ENCODE measurements at regions not wholly inside any gene's neighbourhood (a gene's known extent, or its start where the extent isn't known, plus 50 kb on each side); places are given as distances from the start of the nearest gene placed in this dataset.

GRCh38 chr3:71854096-71854495 is 69.1 kb upstream of the PROK2 start:
- no peak for DNase-seq (ENCODE audit: low read depth)
- no peak overlapping the region for H3K4me3 ChIP-seq (ENCODE audit: low read depth, low read length)
- no peak for TF ChIP-seq CTCF (IDR thresholded peaks at IDR 0.05; ENCODE audit: insufficient read depth, low read depth, low read length, missing control alignments)

GRCh38 chr3:71851878-71852277 is 66.9 kb upstream of the PROK2 start:
- DNase-seq (ENCODE audit: low read depth): no peak
- no peak overlapping the region for H3K4me3 ChIP-seq (ENCODE audit: low read depth, low read length)
- no peak for TF ChIP-seq CTCF (IDR thresholded peaks at IDR 0.05; ENCODE audit: insufficient read depth, low read depth, low read length, missing control alignments)

- no peak for TF ChIP-seq CTCF (IDR thresholded peaks at IDR 0.05; ENCODE audit: insufficient read depth, low read depth, low read length, missing control alignments)
- no peak for DNase-seq (ENCODE audit: low read depth)
These were observed 65.7 kb upstream of the PROK2 start for GRCh38 chr3:71850654-71851053.

GRCh38 chr3:71849681-71850080 is 64.7 kb upstream of the PROK2 start:
- no peak for DNase-seq (ENCODE audit: low read depth)
- no peak for TF ChIP-seq CTCF (IDR thresholded peaks at IDR 0.05; ENCODE audit: insufficient read depth, low read depth, low read length, missing control alignments)

More at GRCh38 chr3:71850654-71851053, 65.7 kb upstream of the PROK2 start:
- H3K4me3 ChIP-seq (ENCODE audit: low read depth, low read length): no peak overlapping the region

GRCh38 chr3:71847794-71848193 is 62.8 kb upstream of the PROK2 start:
- no peak for DNase-seq (ENCODE audit: low read depth)
- H3K4me3 ChIP-seq (ENCODE audit: low read depth, low read length): no peak overlapping the region
- no peak for TF ChIP-seq CTCF (IDR thresholded peaks at IDR 0.05; ENCODE audit: insufficient read depth, low read depth, low read length, missing control alignments)

More at GRCh38 chr3:71849681-71850080, 64.7 kb upstream of the PROK2 start:
- no peak overlapping the region for H3K4me3 ChIP-seq (ENCODE audit: low read depth, low read length)

- no peak for TF ChIP-seq CTCF (IDR thresholded peaks at IDR 0.05; ENCODE audit: insufficient read depth, low read depth, low read length, missing control alignments)
- H3K4me3 ChIP-seq (ENCODE audit: low read depth, low read length): no peak overlapping the region
- DNase-seq (ENCODE audit: low read depth): no peak
These were observed 61.2 kb upstream of the PROK2 start for GRCh38 chr3:71846185-71846584.

GRCh38 chr3:71843071-71843470 is 58.1 kb upstream of the PROK2 start:
- H3K4me3 ChIP-seq (ENCODE audit: low read depth, low read length): no peak overlapping the region
- DNase-seq (ENCODE audit: low read depth): no peak
- TF ChIP-seq CTCF (IDR thresholded peaks at IDR 0.05; ENCODE audit: insufficient read depth, low read depth, low read length, missing control alignments): no peak

Measured in GM12865 (cell line).